ENCODE measurements at regions not wholly inside any gene's neighbourhood (a gene's known extent, or its start where the extent isn't known, plus 50 kb on each side); places are given as distances from the start of the nearest gene placed in this dataset.

DNA sequence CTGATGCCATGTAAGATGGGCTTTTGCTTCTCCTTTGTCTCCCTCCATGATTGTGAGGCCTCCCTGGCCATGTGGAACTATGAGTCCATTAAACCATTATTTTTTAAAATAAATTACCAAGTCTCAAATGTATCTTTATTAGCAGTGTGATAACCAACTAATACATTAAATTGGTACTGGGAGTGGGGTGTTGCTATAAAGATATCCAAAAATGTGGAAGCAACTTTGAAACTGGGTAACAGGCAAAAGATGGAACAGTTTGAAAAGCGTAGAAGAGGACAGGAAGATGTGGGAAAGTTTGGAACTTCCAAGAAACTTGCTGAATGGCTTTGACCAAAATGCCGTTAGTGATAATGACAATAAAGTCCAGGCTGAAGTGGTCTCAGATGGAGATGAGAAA, 526.7 kb downstream of the SH3BGRL start:
- Histone ChIP-seq H3K27ac (ENCODE audit: low read depth, low read length) (no peak overlapping the region), H3K9me3 (ENCODE audit: control insufficient read depth, insufficient read depth, low read depth, low read length) (peaks cover 72% of the 10 kb centered on the region), H3K36me3 (ENCODE audit: control insufficient read depth, insufficient read depth, low read length) (no peaks in the 10 kb centered on the region), H3K9ac (ENCODE audit: low read length) (no peak overlapping the region), H3K4me1 (ENCODE audit: control insufficient read depth, insufficient read depth, low read length) (no peaks in the 10 kb centered on the region), H3K4me3 (ENCODE audit: low read depth, low read length) (no peak overlapping the region), H3K27me3 (ENCODE audit: control insufficient read depth, insufficient read depth, low read length) (no peaks in the 10 kb centered on the region)

DNA sequence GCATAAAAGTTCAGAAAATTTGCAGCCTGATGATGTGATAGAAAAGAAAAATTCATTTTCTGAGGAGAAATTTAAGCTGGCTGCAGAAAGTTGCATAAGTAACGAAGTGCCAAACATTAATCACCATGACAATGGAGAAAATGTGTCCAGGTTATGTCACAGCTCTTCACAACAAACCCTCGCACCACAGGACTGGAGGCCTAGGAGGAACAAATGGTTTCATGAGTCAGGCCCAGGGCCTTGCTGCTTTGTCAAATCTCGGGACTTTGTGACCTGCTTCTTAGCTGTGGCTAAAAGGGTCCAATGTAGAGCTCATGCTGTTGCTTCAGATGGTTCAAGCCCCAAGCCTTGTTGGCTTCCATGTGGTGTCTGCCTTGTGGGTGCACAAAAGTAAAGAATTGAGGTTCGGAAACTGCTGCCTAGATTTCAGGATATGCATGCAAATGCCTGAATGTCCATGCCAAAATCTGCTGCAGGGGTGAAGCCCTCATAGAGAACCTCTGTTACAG, 527.4 kb downstream of the SH3BGRL start:
- Histone ChIP-seq H3K27ac (ENCODE audit: low read depth, low read length) (no peak overlapping the region), H3K36me3 (ENCODE audit: control insufficient read depth, insufficient read depth, low read length) (no peaks in the 10 kb centered on the region), H3K27me3 (ENCODE audit: control insufficient read depth, insufficient read depth, low read length) (no peaks in the 10 kb centered on the region), H3K4me3 (ENCODE audit: low read depth, low read length) (no peak overlapping the region), H3K4me1 (ENCODE audit: control insufficient read depth, insufficient read depth, low read length) (no peaks in the 10 kb centered on the region), H3K9me3 (ENCODE audit: control insufficient read depth, insufficient read depth, low read depth, low read length) (peaks cover 69% of the 10 kb centered on the region), H3K9ac (ENCODE audit: low read length) (no peak overlapping the region)

DNA sequence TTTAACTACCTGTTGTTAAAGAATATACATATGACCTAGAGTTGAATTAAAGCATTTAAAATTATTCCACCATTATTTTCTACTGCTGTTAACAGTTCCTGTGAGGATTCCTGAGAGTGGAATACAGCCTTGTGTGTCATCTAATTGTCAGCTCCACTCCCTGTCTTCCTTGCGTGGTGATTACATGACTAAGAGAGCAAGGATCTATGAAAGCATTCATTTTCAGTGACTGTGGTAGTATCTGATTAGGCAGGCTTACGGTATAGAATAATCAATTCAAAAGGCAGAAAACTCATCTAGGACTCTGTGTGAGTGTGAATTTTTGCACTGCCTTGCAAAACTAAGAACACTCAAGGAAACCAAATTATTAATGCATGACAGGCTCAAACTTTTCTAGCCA, 577.8 kb downstream of the SH3BGRL start:
- H3K9ac ChIP-seq (ENCODE audit: low read length) = no peak overlapping the region
- no peaks in the 10 kb centered on the region for H3K27me3 ChIP-seq (ENCODE audit: control insufficient read depth, insufficient read depth, low read length)
- no peaks in the 10 kb centered on the region for H3K4me1 ChIP-seq (ENCODE audit: control insufficient read depth, insufficient read depth, low read length)
- no peak overlapping the region for H3K4me3 ChIP-seq (ENCODE audit: low read depth, low read length)
- peaks cover 28% of the 10 kb centered on the region for H3K9me3 ChIP-seq (ENCODE audit: control insufficient read depth, insufficient read depth, low read depth, low read length)
- no peaks in the 10 kb centered on the region for H3K36me3 ChIP-seq (ENCODE audit: control insufficient read depth, insufficient read depth, low read length)
- H3K27ac ChIP-seq (ENCODE audit: low read depth, low read length) = no peak overlapping the region

DNA sequence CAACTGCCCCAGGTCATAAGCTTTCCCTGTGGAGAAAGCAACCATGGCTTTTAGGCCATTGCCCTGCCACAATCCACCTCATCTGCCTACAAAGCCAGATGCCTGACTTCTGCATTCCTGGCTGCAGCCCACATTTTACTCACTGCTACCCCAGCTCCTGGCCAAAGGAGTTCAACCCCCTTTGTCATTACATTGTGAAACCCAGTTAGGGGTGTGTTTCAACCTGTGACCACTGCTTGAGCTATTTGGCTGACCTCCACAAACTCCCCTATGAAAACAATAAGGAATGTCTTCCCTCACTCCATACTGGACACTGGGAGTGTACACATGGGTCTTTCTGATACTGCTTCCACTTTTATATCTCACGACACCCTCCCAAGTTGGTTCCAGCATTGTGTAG, 589.2 kb downstream of the SH3BGRL start:
- Histone ChIP-seq H3K4me3 (ENCODE audit: low read depth, low read length) (no peak overlapping the region), H3K27me3 (ENCODE audit: control insufficient read depth, insufficient read depth, low read length) (no peaks in the 10 kb centered on the region), H3K4me1 (ENCODE audit: control insufficient read depth, insufficient read depth, low read length) (no peaks in the 10 kb centered on the region), H3K27ac (ENCODE audit: low read depth, low read length) (no peak overlapping the region), H3K9ac (ENCODE audit: low read length) (no peak overlapping the region), H3K9me3 (ENCODE audit: control insufficient read depth, insufficient read depth, low read depth, low read length) (peaks cover 31% of the 10 kb centered on the region; the same call in 1 of the 2 replicates), H3K36me3 (ENCODE audit: control insufficient read depth, insufficient read depth, low read length) (no peaks in the 10 kb centered on the region)

Data from HUES6 (cell line).